Stimulated activated CD8-positive, alpha-beta memory T cell treated with anti-CD3 and anti-CD28 coated beads, Interleukin-12 subunit alpha, Interleukin-12 subunit beta, amount 100 ng/mL, for 24 hours (primary cell): ENCODE measurements at regions not wholly inside any gene's neighbourhood (a gene's known extent, or its start where the extent isn't known, plus 50 kb on each side); places are given as distances from the start of the nearest gene placed in this dataset.

Experiments
- DNase-seq: peaks from one replicate; pipeline ENCODE4 v3.0.0-alpha.2; 2020; ENCODE audit errors: extremely low read depth

DNA sequence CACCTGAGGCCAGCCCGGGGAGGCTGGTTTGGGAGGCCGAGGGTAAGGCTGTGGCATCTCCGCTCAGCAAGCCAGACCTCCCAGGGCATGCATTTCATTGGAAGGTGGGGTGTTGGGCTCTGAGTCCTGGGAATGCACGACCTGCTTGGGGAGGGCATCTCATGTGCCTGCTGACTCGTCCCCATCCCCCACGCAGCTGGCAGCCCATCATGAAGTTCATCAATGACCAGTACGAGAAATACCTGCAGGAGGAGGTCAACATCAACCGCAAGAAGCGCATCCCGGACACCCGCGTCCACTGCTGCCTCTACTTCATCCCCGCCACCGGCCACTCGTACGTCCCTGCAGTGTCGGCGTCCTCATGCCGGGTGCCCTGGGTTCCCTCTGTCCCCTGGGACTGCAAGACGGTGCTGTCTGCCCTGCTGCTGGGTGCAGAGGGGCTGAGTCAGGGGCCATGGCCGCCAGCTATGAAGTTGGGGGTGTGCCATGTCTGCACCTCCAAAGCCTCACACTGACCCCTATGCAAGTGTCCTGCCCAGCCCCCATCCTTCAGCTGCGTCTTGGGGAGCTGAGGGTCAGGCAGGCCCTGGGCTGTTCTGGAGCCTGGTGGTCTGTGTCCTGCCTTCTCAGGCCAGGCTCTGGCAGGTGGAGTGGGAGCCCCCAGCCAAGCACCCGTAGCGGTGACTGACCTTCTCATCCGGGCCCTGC lies 347.9 kb downstream of the SEC14L1 start:
- DNase-seq: no peak

DNA sequence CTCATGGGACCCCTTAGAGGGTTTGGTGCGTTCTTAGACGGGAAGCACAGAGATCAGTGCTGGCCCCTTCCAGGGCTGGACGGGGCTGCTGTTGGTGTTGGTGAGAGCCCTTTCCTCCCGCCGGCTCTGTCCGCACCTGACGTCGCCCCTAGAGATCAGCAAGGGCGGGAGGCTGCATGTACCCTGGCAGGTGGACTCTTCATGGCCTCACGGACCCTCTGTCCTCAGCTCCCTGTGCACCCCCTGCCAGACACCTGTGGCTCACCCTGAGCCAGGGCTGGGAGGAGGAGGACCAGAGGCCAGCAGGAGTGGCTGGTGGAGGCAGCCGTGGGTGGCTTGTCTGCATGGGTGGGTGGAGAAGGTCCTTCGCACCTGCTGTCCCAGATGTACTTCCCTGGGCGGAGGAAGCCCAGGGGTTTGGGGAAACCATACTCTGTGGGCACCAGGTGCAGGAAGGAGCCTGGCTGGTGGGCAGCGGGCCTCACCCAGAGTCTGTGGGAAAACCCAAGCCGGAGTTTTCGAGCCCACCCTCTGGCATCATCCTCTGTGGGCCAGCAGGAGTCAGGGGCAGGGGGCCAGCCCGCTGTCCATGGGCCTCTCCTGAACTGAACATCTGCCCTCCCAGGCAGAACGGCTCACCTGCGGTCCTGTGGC lies 348.6 kb downstream of the SEC14L1 start:
- no peak for DNase-seq

DNA sequence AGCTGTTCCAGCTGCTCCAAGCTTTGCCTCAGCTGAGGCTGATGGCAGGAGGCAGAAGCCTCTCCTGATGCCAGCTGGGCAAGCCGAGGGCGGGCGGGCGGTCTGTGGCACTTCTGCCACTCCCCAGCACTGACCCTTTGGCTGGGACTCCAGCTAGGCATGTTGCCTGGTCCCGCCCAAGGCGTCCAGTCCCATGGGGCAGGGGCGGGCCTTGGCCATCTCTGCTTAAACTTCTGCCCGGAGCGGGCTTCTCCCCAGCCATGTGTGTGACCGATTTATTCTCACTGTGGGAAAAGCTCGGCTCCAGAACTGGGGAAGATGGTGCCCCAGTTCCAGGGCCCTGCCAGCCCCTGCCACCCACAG lies 349.1 kb downstream of the SEC14L1 start:
- DNase-seq: no peak

DNA sequence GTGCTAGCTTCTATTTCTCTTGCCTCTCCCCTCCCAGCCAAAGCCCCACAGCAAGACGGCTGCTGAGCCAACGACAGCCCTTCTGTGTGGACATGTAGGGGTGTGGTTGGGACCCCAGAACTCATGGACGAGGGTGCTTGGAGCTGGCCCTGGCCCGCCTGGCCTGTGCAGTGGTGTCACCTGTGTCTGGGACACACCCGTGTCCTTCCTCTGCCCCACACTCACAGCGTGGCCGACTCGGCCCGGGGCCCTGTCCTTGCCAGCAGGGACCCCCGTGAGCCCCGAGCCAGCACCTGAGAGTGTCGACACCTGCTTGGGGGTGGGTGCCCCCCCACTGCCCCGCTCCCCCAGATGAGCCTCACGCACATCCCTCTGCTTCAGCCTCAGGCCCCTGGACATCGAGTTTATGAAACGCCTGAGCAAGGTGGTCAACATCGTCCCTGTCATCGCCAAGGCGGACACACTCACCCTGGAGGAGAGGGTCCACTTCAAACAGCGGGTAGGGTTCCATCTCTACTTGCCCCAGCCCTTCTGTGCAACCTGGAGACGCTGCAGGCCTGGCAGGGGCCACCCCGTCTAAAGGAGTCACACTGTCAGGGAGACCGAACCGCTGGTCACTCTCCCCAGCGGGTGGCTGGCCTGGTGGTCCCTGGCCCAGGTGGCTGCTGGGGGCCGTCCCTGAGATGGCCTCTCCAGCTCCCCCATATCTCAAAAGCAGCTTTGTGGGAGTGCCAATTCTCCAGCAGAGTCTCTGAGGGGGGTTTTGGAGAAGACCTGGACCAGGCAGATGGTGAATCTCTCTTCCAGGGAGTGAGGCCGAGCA lies 349.8 kb downstream of the SEC14L1 start:
- no peak for DNase-seq

DNA sequence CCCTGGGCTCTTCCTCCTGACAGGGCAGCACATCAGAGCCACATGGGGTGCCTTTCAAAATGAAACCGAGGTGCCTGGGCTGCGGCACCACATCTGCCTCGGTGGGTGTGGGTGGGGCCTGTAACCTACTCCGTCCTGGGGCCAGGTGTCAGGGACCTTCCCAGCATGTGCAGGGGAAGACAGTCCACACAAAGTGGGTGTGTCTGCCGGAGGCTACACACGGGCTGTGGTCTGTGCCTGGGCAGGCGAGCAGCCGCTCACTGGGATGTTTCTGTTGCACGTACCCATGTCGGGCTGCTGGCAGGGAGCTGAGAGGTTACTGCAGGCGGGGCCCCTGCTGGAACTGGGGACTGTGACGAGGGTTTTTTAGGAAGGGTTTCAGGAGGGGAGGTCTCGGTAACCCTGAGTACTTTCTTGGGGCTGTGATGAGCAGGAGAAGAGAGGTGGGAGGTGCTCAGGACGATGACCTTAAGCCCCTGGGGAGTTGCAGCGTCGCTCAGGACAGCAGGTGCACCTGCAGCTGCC lies 351.2 kb downstream of the SEC14L1 start:
- no peak for DNase-seq

DNA sequence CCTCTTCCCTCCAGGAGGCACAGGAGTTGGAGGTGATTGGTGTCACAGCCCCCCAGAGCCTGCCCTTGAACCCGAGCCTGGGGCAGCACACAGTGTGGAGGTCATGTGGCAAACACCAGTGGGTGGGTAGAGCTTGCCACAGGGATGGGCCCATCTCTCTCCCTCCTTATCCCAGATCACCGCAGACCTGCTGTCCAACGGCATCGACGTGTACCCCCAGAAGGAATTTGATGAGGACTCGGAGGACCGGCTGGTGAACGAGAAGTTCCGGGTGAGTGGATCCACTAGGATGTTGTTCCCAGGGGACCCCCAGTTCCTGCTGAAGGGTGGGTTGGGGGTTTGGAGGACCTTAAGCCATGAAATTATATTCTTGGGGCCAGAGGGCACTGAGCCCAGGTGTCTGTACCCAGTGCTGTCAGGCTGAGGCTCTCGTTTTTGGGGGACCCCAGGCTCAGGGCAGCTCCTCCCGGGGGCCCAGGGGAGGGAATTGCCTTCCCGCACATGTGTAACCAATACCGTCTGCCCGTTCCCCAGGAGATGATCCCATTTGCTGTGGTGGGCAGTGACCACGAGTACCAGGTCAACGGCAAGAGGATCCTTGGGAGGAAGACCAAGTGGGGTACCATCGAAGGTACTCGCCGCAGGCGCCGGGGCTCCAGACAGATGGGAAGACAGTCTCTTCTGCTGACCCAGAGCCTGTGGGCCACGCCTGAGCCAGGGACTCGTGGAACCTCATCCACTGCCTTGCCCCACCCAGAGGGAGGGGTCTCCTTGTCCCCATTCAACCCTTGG lies 351.9 kb downstream of the SEC14L1 start:
- DNase-seq: no peak

DNA sequence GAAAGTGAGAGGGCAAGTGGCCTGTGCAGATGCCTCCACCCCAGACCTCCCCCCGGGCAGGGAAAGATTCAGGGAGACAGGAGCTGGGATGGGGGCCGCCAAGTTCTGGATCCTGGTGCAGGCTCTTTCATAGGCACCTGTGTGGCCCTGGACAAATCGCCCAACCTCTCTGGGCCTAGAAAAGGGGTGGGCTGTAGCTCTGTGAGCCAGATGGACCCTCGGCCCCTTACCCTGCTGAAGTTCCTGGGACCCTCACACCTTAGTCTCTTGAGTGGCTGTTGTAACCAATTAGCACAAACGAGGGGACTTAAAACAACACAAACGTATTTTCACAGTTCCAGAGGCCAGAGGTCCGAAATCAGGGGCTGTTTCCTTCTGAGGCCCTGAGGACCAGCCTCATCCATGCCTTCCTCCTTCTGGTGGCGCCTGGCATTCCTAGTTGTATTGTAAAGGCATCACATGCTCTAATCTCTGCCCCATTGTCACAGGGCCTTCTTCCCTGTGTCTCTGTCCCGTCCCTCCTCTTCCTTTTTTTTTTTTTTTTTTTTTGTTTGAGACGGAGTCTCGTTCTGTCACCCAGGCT lies 352.6 kb downstream of the SEC14L1 start:
- no peak for DNase-seq

DNA sequence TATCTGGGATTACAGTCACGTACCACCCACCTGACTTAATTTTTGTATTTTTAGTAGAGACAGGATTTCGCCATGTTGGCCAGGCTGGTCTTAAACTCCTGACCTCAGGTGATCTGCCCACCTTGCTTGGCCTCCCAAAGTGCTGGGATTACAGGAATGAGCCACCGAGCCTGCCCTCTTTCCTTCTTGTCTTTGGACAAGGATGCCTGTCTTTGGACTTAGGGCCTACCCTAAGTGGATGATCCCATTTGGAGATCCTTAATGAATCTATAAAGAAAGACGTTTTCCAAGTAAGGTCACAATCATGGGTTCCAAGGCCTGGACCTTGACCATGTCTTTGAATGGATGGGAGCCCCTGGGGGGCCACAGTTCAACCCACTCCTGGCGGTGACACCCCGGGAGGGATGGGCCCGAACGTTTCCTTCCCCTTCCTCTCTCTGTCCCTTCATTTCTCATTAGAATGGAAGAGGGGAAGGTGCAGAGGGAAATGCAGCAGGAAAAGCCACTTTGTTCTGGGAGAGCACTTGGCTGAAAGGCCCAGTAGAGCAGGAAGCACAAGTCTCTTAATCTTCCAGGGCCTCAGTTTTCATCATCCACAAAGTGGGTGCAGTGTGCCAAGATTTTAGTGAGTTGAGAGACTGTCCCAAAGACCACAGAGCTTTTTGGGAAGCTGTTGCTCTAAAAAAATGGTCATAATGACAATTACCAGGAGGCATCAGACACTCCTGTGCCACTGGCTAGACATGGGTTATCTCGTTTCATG lies 353.3 kb downstream of the SEC14L1 start:
- no peak for DNase-seq

DNA sequence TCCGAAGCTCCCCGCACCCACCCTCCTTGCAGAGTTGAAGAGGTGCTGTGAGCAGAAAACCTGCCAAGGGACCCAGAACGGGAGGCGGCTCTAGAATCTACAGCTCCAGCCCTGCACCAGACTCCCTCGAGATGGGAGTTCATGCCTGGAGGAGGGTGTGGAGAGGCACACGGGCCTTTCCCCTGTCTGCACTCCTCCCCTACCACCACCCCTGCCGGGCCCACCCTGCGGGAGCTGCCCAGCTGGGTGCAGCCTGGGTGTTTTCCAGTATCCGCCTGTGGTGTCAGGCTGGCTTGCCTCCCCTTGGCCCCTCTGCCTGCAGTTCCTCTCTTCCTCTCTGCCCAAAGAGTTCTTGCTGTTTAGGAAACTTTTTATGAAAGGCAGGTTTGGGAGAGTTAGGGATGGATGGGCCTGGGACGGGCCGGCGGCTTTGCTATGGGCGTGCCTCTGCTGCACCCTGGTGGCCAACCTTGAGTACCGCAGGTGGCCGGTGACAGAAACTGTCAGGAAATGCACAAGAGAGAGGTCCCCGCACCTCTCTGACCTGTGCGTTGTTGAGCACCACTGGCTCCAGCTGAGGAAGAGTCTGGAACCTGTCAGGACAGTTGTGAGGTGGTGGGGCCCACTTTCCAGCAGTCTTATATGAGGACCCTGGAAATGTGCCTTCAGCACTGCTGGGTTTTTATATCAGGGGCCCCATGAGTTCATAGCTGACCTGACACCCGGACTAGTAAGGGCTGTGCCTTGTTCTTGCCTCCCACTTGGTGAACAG lies 354.1 kb downstream of the SEC14L1 start:
- DNase-seq: no peak

DNA sequence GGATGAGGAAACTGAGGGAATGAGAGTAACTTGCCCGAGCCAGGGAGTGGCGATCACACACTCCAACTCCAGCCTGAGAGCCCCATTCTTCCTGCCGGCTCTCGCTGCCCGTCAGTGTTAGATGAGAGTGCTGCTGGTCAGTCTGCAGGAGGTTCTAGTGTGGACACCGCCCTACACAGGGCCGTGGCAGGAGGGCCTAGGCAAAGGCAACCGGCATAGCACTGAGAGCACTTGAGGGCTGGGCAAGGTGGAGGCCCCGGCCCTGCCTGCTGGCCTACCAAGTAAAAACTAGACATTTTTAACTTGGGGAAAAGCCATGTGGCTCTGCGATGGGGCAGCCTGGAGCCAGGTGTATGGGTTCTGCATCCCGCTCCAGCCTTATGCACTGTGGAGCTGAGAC lies 354.8 kb downstream of the SEC14L1 start:
- DNase-seq: no peak

DNA sequence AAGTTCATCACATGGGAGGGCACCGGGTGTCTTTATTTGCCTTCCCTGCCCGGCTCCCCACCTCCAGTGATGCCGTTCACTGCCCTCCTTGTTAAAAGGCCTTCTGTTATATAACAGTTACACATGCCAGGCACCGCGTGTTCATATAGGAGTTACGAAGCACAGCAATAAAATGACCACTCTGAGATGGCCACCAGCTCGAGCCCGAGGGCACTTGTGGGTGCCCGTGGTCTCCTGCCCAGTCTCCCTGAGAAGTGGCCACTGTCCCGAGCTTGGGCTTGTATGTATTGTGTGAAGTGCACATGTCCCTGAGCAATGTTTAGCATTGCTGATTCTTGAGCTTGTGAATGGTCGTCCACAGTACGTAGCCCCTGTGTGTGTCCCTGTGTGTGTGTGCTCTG lies 355.6 kb downstream of the SEC14L1 start:
- DNase-seq: no peak

DNA sequence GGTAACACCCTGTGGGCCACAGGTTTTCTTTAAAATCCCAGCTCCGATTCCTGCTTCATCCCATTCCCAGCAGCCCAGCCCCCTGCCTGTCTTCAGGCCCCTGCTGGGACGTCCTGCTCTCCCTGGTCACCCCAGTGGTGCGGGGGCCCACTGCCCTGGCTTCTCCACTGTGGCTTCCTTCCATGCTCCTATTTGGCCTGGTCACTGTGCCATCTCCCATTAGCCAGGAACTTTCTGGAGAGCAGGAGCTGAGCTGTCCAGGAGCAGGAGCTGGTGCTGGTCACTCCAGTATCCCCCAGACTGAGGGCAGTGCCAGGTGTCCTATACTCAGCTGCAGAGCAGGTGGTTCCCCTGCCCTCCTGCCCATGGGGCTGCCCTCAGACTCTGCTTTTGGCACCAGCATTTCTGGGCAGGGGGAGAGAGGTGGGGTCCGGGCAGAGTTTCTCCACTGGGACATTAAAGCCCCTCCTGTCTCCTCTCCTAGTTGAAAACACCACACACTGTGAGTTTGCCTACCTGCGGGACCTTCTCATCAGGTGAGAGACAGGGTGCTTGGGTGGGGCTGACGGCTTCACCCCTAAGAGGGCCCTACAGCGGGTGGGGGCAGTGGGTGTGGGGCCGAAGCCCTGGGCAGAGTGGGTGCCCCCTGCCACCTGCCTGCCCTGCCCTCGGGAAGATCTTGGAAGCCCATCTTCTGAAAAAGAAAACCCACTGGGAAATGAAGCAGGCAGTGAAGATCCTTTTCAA lies 356.2 kb downstream of the SEC14L1 start:
- no peak for DNase-seq

DNA sequence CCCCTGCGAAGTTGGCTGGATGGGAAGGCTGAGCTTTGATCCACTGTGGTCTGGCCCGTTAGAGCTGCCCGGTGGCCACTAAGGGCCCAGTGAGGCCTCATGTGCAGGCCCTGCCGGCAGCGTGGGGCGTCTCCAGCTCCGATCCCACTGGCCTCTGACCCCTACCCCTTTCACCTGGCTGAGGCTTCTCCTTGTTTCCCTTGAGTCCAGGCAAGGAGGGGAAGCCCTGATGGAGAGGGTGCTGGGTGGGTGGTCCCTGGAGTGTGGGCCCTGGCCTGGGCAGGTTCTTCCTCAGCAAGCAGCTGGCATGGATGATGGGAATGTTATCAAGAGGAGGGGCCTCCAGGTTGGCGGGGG lies 356.8 kb downstream of the SEC14L1 start:
- DNase-seq: no peak

DNA sequence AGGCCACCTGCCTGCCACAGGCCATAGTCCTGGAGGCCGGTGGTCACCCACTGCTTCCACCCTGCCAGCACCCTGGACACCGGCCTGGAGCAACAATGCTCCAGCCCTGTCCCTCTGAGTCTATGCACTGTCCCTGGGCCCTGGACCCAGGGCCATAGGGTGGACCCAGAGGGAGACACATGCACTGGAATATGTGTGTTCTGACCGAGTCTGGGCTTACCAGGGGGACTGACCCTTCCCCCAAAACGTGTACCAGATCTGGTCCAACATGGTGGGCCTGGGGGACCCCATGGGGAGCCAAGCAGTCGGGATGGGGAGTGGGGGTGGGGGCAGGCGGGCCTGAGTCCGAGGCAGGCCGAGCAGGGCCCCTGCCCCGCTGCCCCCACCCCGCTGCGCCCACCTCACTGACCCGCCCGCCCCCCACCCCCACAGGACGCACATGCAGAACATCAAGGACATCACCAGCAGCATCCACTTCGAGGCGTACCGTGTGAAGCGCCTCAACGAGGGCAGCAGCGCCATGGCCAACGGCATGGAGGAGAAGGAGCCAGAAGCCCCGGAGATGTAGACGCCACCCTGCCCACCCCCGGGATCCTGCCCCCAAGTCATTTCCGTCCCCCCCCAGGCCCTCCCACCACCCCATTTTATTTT lies 357.4 kb downstream of the SEC14L1 start:
- DNase-seq: no peak

DNA sequence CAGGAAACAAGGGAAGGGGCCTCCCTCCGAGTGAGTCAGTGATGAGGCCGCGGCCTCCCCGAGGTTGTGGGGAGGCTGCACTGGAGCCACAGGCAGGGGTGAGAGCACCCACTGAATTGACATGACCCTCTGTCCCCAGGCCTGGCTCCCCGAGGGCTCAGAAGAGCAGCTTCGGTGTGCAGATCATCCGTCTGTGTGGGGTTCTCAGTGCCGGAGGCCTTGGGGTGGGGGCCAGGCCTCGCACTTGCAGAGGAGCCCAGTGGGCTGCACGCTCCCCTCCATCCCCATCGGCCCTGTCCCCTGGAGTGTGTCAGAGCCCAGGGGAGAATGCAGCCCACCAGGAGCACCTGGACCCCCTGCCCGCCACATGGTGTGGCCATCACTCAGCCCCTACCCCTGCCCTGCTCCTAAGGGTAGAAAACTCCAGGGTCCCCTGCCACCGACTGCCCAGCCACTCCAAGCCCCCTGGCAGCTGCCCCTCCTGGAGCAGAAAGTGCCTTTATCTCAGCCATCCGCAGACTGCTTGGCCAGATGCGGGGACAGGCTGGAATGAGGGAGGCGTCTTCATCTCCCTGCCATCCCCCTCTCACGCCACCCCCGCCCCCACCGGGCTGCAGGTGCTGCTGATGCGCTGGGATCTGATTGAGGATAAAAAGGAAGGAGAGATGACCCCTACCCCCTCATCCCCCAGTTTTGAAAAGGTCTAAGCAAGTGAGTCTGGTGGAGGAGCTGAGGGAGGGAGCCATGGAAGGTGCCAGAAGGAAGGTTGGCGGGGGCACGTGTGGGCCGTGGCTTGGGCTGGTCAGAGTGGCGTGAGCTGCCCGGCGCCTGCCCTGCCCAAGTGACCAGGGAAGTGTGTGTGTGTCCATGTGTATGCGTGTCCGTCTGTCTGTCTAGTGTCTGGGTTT lies 358.3 kb downstream of the SEC14L1 start:
- DNase-seq: no peak

DNA sequence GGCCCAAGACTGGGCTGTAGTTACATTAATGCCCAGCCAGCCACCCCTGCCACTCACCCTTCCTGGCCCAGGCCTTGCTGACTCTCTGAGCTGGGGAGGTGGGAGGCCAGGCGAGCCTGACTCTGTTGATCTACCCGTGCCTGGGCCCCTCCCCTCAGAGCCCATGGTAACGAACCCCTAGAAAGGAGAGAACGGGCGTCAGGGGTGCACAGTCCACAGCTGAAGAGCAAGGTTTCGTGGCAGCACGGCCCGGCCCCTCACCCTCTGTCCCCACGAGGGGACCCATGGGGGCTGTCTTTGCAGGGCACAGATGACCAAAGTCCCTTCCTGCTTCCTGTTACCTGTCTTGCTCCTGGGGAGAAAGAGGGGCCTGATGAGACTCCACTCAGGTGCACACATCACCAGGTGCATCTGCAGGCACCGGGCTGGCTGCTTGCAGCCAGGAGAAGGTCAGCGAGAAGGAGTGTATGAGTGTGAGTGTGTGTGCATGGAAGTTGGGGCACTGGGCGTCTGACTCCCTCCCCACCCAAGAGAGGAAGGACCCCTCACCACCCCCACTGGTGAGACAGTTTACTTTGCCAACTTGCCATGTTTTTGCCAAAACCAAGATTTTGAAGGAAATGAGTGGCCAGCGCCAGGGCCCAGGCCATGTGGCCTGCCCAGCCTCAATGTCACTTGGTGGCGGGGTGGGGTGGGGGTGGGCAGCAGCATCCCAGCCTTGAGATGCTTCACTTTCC lies 359.1 kb downstream of the SEC14L1 start:
- no peak for DNase-seq

DNA sequence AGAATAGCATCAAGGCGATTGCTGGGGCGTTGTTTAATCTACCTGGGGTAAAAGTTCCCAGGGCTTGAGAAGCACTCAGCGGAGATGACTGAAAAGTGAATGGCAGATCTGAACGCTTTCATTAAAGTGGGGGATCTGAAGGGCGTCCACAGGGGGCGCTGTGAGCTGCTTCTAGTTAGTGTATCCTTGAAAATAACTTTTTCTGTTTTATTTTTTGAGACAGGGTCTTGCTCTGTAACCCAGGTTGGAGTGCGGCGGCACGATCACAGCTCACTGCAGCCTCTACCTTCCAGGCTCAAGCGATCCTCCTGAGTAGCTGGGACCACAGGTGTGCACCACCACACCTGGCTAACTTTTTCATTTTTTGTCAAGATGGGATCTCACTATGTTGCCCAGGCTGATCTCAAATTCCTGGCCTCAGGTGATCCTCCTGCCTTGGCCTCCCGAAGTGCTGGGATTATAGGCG lies 360.4 kb downstream of the SEC14L1 start:
- no peak for DNase-seq
